ENCODE measurements at regions not wholly inside any gene's neighbourhood (a gene's known extent, or its start where the extent isn't known, plus 50 kb on each side); places are given as distances from the start of the nearest gene placed in this dataset.

GRCh38 chr22:47609653-47610052, 847.2 kb downstream of the TBC1D22A start:
- DNase-seq (ENCODE audit: low read depth in 3 of 3): no peak

GRCh38 chr22:47608421-47608820, 846.0 kb downstream of the TBC1D22A start:
- DNase-seq (ENCODE audit: low read depth in 3 of 3): no peak

DNA sequence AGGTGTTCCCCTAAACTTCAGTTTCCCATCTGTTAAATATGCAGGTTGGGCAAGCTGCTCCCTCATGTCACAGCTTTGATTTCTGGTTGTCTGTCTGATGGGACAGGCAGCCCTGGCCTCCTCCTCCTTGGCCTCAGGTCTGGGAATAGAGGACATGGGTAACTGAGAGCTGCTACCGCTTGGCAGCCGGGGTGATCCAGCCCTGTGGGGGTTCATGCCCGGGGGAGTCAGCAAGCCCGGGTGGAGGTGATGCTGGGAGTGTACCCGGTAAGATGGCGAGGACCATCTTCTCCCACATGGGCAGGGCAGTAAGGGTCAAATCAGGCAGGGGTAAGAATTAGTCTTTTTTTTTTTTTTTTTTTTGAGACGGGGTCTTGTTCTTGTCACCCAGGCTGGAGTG, 845.0 kb downstream of the TBC1D22A start:
- DNase-seq (ENCODE audit: low read depth in 3 of 3): no peak

GRCh38 chr22:47606426-47606825, 844.0 kb downstream of the TBC1D22A start:
- DNase-seq (ENCODE audit: low read depth in 3 of 3): no peak

DNA sequence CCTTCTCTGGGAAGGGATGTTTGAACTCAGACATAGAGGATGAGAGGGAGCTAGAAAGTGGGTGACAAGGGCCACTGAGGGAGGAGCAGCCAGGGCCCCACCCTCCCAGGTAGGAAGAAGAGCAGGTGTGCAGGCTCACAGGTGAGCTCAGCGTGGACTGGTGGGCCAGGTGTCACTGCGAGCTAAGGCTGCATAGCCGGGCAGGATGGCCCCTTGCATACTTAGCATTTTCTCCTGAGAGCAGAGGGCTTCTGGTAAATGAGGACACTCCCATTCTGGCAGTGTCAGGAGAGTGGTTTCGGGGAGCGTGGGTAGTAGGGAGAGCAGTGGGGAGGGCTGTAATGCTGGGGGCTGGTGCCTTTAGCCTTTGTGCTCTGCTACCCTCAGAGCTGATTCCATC, 843.4 kb downstream of the TBC1D22A start:
- DNase-seq (ENCODE audit: low read depth in 3 of 3): no peak

GRCh38 chr22:47605441-47605840, 843.0 kb downstream of the TBC1D22A start:
- no peak for DNase-seq (ENCODE audit: low read depth in 3 of 3)

DNA sequence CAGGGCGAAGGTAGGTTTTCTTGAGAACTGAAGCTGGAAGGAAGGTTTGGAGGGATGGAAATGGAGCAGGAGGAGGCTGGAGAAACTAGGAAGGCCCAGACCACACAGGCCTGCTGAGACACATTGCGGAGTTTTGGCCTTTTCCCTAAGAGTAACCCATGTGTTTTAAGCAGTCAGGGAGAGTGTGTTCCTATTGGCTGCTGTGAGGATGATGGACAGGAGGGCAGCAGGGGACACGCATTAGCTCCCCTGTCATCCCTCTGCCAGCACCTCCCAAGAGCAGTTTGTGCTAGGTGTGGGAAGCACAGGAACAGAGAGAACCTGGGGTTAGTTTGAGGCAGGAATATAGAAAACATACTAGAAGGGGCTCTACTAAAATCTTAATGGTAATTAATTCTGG, 842.1 kb downstream of the TBC1D22A start:
- DNase-seq (ENCODE audit: low read depth in 3 of 3): no peak

GRCh38 chr22:47602732-47603131, 840.3 kb downstream of the TBC1D22A start:
- DNase-seq (ENCODE audit: low read depth in 3 of 3): no peak

GRCh38 chr22:47601666-47602065, 839.2 kb downstream of the TBC1D22A start:
- DNase-seq (ENCODE audit: low read depth in 3 of 3): no peak

DNA sequence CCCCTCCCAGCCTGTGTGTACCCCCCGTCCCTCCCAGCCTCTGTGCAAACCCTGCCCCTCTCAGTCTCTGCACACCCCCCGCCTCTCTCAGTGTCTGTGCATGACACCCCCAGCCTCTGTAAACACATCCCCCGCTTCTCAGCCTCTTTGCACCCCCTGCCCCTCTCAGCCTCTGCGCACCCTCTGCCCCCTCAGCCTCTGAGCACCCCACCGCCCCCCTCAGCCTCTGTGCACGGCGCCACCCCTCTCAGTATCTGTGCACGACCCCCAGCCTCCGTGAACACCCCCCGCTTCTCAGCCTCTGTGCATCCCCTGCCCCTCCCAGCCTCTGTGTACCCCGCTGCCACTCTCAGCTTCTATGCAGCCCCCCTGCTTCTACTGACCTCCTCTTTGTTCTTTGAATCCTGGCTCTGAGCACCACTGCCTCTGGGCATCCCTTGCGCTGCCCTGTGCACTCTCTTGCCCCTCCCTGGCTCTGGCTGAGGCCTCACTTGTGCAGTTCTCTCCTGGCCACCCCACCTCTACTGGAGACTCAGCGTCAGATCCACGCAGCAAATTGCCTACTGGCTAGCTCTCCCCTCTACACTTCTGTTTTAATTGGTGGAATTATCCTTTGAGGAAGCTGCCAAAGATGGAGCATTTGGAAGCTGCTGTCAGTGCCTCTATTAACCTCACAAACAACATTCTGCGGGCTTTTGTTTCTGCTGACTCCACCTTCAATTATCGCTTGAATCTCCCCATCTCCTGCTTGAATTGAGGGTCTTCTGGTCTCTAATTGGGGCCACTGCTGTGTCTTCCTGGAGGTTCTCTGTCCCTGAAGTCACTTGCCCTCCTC, 838.6 kb downstream of the TBC1D22A start:
- DNase-seq (ENCODE audit: low read depth in 3 of 3): no peak

- no peak for DNase-seq (ENCODE audit: low read depth in 3 of 3)
Measured at GRCh38 chr22:47600281-47600680, 837.8 kb downstream of the TBC1D22A start.

GRCh38 chr22:47599753-47600152, 837.3 kb downstream of the TBC1D22A start:
- DNase-seq (ENCODE audit: low read depth in 3 of 3): no peak

DNA sequence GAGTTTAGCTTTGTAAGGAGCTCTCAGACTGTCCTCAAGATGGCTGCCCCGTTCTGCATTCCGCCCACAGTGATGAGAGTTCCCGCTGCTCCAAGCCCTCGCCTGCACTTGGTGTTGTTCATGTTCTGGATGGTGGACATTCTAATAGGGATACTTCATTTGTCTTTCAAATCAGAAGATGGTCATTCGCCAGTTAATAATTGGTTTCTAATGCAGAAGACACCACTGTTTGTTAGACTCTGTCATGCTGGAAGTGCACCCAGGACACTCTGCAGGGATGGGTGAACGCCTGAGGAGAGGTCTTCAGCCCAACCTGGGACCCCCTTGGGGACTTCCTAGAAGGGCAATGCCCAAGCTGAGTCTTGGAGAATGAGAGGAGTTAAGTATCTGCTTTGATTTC, 836.4 kb downstream of the TBC1D22A start:
- DNase-seq (ENCODE audit: low read depth in 3 of 3): no peak

- DNase-seq (ENCODE audit: low read depth in 3 of 3): no peak
Measured at GRCh38 chr22:47597041-47597440, 834.6 kb downstream of the TBC1D22A start.

DNA sequence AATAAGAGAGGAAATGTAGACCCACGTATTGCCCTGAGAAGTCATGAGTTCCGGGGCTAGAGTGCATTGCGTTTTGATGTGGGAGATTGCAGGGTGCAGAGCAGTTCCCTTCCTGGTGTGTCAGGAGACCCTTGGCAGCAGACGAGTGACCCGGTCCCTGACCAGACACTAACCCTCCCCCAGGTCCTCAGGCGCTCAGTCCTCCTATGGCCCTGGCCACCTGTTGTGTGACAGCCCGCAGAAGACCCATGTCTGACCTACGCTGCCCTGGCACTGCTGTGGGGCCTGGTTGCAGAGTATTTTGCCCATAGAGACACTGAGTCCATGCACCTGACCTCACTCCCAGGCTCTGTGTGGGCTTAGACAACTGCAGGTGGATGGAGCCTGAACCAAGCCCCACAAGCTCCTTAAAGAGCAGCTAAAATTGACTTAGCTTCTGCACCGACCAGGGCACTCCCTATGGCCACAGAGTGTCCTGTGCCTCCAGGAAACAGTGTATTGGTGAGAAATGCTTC, 833.8 kb downstream of the TBC1D22A start:
- no peak for DNase-seq (ENCODE audit: low read depth in 3 of 3)

GRCh38 chr22:47594836-47595521, 832.5 kb downstream of the TBC1D22A start:
- no peak for DNase-seq (ENCODE audit: low read depth in 3 of 3)

DNA sequence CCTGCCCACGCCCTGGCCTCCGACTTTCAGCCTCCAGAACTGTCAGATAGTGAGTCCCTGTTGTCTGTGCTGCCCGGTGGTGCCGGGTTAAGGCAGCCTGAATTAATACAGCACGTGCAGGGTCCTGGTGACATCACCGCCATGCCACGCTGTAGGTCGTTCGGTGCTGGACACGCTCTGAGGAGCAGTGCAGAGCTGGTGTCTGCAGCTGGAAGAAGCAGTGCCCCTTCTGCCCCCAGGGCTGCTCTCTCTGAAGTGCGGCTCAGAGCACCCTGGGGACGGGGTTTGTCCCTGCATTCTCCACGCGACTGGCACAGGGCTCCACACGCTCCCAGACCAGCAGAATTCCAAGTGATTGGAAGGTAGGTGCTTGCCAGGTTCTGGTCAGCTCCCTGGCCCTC, 831.5 kb downstream of the TBC1D22A start:
- no peak for DNase-seq (ENCODE audit: low read depth in 3 of 3)

GRCh38 chr22:47593291-47593690, 830.8 kb downstream of the TBC1D22A start:
- DNase-seq (ENCODE audit: low read depth in 3 of 3): no peak

- DNase-seq (ENCODE audit: low read depth in 3 of 3): no peak
Measured at GRCh38 chr22:47592791-47593190, 830.3 kb downstream of the TBC1D22A start.

DNA sequence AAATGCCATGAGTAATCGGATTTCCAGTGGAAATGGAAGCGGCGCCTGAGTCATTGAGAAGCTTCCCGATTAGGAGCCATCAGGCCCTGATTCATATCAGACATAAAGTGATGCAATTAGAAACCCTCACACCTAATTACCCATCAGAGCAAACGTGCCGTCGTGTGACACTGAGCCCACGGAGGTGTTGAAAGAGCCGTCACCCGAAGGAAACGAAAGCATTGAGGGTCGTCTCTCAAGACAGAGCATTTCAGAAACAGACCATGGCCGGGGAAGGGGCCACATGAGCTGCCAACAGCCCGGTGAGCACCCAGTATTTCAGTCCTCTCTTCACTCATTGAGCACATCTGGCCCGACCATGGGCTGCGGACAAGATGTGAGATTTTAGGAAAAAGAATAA, 829.3 kb downstream of the TBC1D22A start:
- DNase-seq (ENCODE audit: low read depth in 3 of 3): no peak

GRCh38 chr22:47591016-47591415, 828.6 kb downstream of the TBC1D22A start:
- DNase-seq (ENCODE audit: low read depth in 3 of 3): no peak

DNA sequence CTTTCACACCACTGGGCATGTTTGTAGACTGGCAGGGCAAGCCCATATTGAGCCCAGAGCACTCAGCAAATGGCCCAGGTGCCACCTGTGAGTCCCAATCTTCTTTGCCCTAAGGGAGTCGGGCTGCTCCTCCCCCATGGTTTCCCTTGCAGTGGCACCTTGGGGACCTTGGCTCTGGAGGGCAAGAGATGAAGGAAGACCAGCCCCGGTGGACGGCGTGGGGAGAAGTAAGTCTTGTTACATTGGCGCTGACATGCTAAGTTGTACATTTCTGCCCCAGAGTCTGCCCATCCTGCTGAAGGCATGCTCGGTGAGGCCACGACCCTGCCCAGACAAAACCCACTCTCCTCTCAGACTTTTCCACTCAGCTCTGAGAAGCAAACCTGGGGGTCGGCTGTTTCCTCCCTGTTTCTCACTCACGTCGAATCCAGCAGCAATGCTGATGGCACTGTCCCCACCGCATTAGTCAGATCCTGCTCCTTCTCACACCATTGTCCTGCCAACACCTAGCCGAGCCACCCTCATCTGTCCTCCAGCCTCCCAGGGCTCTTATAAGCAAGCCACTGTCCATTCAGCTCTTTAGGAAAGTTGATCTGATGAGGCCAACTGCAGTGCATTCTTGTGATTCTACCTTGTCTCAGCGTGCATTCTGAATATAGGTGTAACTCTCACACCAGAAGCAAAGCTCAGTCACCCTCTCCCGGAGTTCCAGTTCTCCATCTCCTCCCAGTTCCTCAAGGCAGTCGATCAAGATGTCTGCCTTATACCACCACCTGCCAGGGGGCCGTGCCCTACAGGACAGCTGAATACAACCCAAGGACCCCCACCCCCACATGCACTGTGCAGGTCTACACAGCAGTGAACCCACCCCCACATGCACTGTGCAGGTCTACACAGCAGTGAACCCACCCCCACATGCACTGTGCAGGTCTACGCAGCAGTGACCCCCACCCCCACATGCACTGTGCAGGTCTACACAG, 827.1 kb downstream of the TBC1D22A start:
- DNase-seq (ENCODE audit: low read depth in 3 of 3): no peak
